ENCODE measurements at regions not wholly inside any gene's neighbourhood (a gene's known extent, or its start where the extent isn't known, plus 50 kb on each side); places are given as distances from the start of the nearest gene placed in this dataset.
"Not testable (repeated sequence)": the region's sequence is repeated elsewhere in the genome, so short reads cannot be mapped to it uniquely, and the experiment has no call there.

- DNase-seq: no peak
Measured at GRCh38 chr5:25002371-25002770, 357.6 kb upstream of the CDH10 start.

GRCh38 chr5:24999732-25000131, 355.0 kb upstream of the CDH10 start:
- DNase-seq: no peak

GRCh38 chr5:24998641-24999040, 353.9 kb upstream of the CDH10 start:
- no peak for DNase-seq

GRCh38 chr5:24986326-24986725, 341.5 kb upstream of the CDH10 start:
- no peak for DNase-seq

GRCh38 chr5:24978552-24978951, 333.8 kb upstream of the CDH10 start:
- not testable (repeated sequence) for DNase-seq

- DNase-seq: no peak
Measured at GRCh38 chr5:24963611-24964010, 318.8 kb upstream of the CDH10 start.

GRCh38 chr5:24923400-24923799, 278.6 kb upstream of the CDH10 start:
- DNase-seq: no peak

GRCh38 chr5:24918676-24919075, 273.9 kb upstream of the CDH10 start:
- DNase-seq: no peak

- DNase-seq: no peak
Measured at GRCh38 chr5:24916863-24917262, 272.1 kb upstream of the CDH10 start.

GRCh38 chr5:24909210-24909609, 264.4 kb upstream of the CDH10 start:
- no peak for DNase-seq

GRCh38 chr5:24906689-24907088, 261.9 kb upstream of the CDH10 start:
- DNase-seq: no peak

- DNase-seq: no peak
Measured at GRCh38 chr5:24904981-24905517, 260.3 kb upstream of the CDH10 start.

- no peak for DNase-seq
Measured at GRCh38 chr5:24899180-24899579, 254.4 kb upstream of the CDH10 start.

- no peak for DNase-seq
Measured at GRCh38 chr5:24864244-24864643, 219.5 kb upstream of the CDH10 start.

GRCh38 chr5:24862117-24862516, 217.3 kb upstream of the CDH10 start:
- no peak for DNase-seq

- DNase-seq: no peak
Measured at GRCh38 chr5:24855485-24855884, 210.7 kb upstream of the CDH10 start.

- DNase-seq: no peak
Measured at GRCh38 chr5:24854850-24855249, 210.1 kb upstream of the CDH10 start.

- no peak for DNase-seq
Measured at GRCh38 chr5:24854350-24854749, 209.6 kb upstream of the CDH10 start.

- no peak for DNase-seq
Measured at GRCh38 chr5:24850926-24851486, 206.2 kb upstream of the CDH10 start.

GRCh38 chr5:24849210-24849609, 204.4 kb upstream of the CDH10 start:
- DNase-seq: no peak

- DNase-seq: no peak
Measured at GRCh38 chr5:24831989-24832388, 187.2 kb upstream of the CDH10 start.

- no peak for DNase-seq
Measured at GRCh38 chr5:24823625-24824024, 178.8 kb upstream of the CDH10 start.

GRCh38 chr5:24819841-24820240, 175.1 kb upstream of the CDH10 start:
- no peak for DNase-seq

GRCh38 chr5:24817966-24818365, 173.2 kb upstream of the CDH10 start:
- DNase-seq: no peak

- no peak for DNase-seq
Measured at GRCh38 chr5:24816206-24816605, 171.4 kb upstream of the CDH10 start.

Data from NCI-H2227 treated with DMSO at 0.1 percent for 48 hours (cell line).